IPS DF 4.7 (cell line): ENCODE measurements at regions not wholly inside any gene's neighbourhood (a gene's known extent, or its start where the extent isn't known, plus 50 kb on each side); places are given as distances from the start of the nearest gene placed in this dataset.

Experiments used
- DNase-seq: peaks from one replicate; pipeline ENCODE4 v3.0.0-alpha.2; 2013; ENCODE audit warnings: low spot score; ENCODE audit errors: extremely low read depth

- no peak for DNase-seq
These were observed 226.3 kb downstream of the CTTN start for GRCh38 chr11:70624598-70624993.

- DNase-seq, result no peak
These were observed 226.7 kb downstream of the CTTN start for GRCh38 chr11:70625051-70625450.

- DNase-seq, result no peak
These were observed 227.5 kb downstream of the CTTN start for GRCh38 chr11:70625582-70626518.

GRCh38 chr11:70627219-70627618, 228.9 kb downstream of the CTTN start:
- DNase-seq, result no peak

GRCh38 chr11:70628176-70628854, 230.0 kb downstream of the CTTN start:
- no peak for DNase-seq

- DNase-seq, result no peak
These were observed 230.8 kb downstream of the CTTN start for GRCh38 chr11:70628855-70629844.

GRCh38 chr11:70630068-70630467, 231.7 kb downstream of the CTTN start:
- no peak for DNase-seq

GRCh38 chr11:70630816-70631623, 232.7 kb downstream of the CTTN start:
- DNase-seq, result no peak

GRCh38 chr11:70631624-70632047, 233.3 kb downstream of the CTTN start:
- no peak for DNase-seq

- DNase-seq, result no peak
These were observed 235.3 kb downstream of the CTTN start for GRCh38 chr11:70633610-70634009.

- DNase-seq, result no peak
These were observed 238.3 kb downstream of the CTTN start for GRCh38 chr11:70636659-70637058.

GRCh38 chr11:70637186-70637800, 239.0 kb downstream of the CTTN start:
- DNase-seq, result no peak

GRCh38 chr11:70637949-70638583, 239.7 kb downstream of the CTTN start:
- DNase-seq, result no peak

- DNase-seq, result no peak
These were observed 242.1 kb downstream of the CTTN start for GRCh38 chr11:70640408-70640807.

GRCh38 chr11:70641369-70641768, 243.0 kb downstream of the CTTN start:
- no peak for DNase-seq

- DNase-seq, result no peak
These were observed 243.9 kb downstream of the CTTN start for GRCh38 chr11:70642266-70642665.

GRCh38 chr11:70643642-70644041, 245.3 kb downstream of the CTTN start:
- no peak for DNase-seq

- no peak for DNase-seq
These were observed 246.2 kb downstream of the CTTN start for GRCh38 chr11:70644343-70645060.

GRCh38 chr11:70645537-70645936, 247.2 kb downstream of the CTTN start:
- no peak for DNase-seq
